Smooth muscle cell (in vitro differentiated cells): ENCODE measurements at regions not wholly inside any gene's neighbourhood (a gene's known extent, or its start where the extent isn't known, plus 50 kb on each side); places are given as distances from the start of the nearest gene placed in this dataset.

Source experiments
- DNase-seq: peaks from one replicate; lab custom pipeline; 2025; ENCODE audit not compliant: unreplicated experiment; lab: John Stamatoyannopoulos, UW
- H2AFZ ChIP-seq: fragments of 200-600 bp; sonication (generic); 2 replicates; pipeline ENCODE4 v1.6.0; 2016; ENCODE audit warnings: antibody characterized with exemption, low read depth, mild to moderate bottlenecking
- H3F3A ChIP-seq: fragments of 200-600 bp; sonication (generic); 2 replicates; pipeline ENCODE4 v1.6.0; 2017; ENCODE audit warnings: antibody characterized with exemption, low read depth
- H3K27ac ChIP-seq: fragments of 200-600 bp; sonication (generic); 2 replicates; pipeline ENCODE4 v1.5.1; 2016; ENCODE audit warnings: low read depth, mild to moderate bottlenecking
- H3K27me3 ChIP-seq: fragments of 200-600 bp; sonication (generic); 2 replicates; pipeline ENCODE4 v1.6.1; 2016; ENCODE audit warnings: low read depth, mild to moderate bottlenecking
- H3K36me3 ChIP-seq: fragments of 200-600 bp; sonication (generic); 2 replicates; pipeline ENCODE4 v1.5.1; 2016; ENCODE audit warnings: low read depth
- H3K4me1 ChIP-seq: fragments of 200-600 bp; sonication (generic); 2 replicates; pipeline ENCODE4 v1.5.1; 2016; ENCODE audit warnings: low read depth
- H3K4me2 ChIP-seq: fragments of 200-600 bp; sonication (generic); 2 replicates; pipeline ENCODE4 v1.6.0; 2016; ENCODE audit warnings: mild to moderate bottlenecking
- H3K4me3 ChIP-seq: fragments of 200-600 bp; sonication (generic); 2 replicates; pipeline ENCODE4 v1.5.1; 2016; ENCODE audit warnings: mild to moderate bottlenecking
- H3K79me2 ChIP-seq: fragments of 200-600 bp; sonication (generic); 2 replicates; pipeline ENCODE4 v1.6.0; 2016; ENCODE audit warnings: low read depth, mild to moderate bottlenecking
- H3K9ac ChIP-seq: fragments of 200-600 bp; sonication (generic); 2 replicates; pipeline ENCODE4 v1.6.0; 2016; ENCODE audit warnings: low read depth
- H3K9me3 ChIP-seq: fragments of 200-600 bp; sonication (generic); replicated peaks from 2 replicates; pipeline ENCODE4 v1.5.1; 2016; ENCODE audit warnings: low read depth
- H4K20me1 ChIP-seq: fragments of 200-600 bp; sonication (generic); 2 replicates; pipeline ENCODE4 v1.6.0; 2016; ENCODE audit warnings: low read depth
- WGBS: methylation state at CpG from one replicate; pipeline ENCODE4 v1.1.7; 2016; ENCODE audit warnings: low lambda C conversion rate; 5-methylcytosine and 5-hydroxymethylcytosine counted together
- TF ChIP-seq, protein P1 (sequence below): fragments of 200-600 bp; sonication (generic); IDR thresholded peaks from 2 replicates; pipeline ENCODE4 v1.5.1; 2017; ENCODE audit warnings: borderline replicate concordance, mild to moderate bottlenecking, antibody characterized with exemption; ENCODE audit not compliant: insufficient read depth, poor library complexity, severe bottlenecking

DNA sequence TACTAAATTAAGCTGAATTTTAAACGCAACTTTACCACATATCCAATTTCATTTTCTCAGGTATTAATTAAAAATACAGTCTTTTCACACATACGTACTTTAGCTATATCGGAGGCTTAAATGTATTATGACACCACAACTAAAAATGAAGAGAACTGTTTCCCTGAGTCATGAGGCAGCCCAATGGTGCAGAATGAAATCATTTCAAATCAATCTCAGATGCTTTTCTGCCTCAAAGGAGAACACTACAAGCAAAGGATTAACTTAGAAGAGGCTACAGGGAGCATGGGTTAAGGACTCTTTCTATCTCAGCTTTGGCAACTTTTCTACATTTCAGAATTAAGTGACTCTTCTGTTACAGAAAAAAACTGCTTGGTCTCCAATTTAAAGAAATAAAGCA, 516.3 kb upstream of the HTR2A start:
- no peaks in the 10 kb centered on the region for H3K36me3 ChIP-seq
- H3K9me3 ChIP-seq: no peaks in the 10 kb centered on the region
- H2AFZ ChIP-seq: no peak overlapping the region
- H4K20me1 ChIP-seq: no peaks in the 10 kb centered on the region
- H3K4me2 ChIP-seq: peak overlapping the region; percentile 61
- no peak for DNase-seq
- H3F3A ChIP-seq: peaks cover 13% of the 10 kb centered on the region
- TF ChIP-seq, protein P1, sequence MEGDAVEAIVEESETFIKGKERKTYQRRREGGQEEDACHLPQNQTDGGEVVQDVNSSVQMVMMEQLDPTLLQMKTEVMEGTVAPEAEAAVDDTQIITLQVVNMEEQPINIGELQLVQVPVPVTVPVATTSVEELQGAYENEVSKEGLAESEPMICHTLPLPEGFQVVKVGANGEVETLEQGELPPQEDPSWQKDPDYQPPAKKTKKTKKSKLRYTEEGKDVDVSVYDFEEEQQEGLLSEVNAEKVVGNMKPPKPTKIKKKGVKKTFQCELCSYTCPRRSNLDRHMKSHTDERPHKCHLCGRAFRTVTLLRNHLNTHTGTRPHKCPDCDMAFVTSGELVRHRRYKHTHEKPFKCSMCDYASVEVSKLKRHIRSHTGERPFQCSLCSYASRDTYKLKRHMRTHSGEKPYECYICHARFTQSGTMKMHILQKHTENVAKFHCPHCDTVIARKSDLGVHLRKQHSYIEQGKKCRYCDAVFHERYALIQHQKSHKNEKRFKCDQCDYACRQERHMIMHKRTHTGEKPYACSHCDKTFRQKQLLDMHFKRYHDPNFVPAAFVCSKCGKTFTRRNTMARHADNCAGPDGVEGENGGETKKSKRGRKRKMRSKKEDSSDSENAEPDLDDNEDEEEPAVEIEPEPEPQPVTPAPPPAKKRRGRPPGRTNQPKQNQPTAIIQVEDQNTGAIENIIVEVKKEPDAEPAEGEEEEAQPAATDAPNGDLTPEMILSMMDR: no peak
- peaks cover 10% of the 10 kb centered on the region for H3K4me1 ChIP-seq
- 40% methylated on average over 3 of the region's 3 CpGs for WGBS
- no peaks in the 10 kb centered on the region for H3K27me3 ChIP-seq
- H3K9ac ChIP-seq: no peak overlapping the region
- peak overlapping the region; percentile 3 for H3K4me3 ChIP-seq
- no peaks in the 10 kb centered on the region for H3K79me2 ChIP-seq
- H3K27ac ChIP-seq: peak overlapping the region; percentile 75

DNA sequence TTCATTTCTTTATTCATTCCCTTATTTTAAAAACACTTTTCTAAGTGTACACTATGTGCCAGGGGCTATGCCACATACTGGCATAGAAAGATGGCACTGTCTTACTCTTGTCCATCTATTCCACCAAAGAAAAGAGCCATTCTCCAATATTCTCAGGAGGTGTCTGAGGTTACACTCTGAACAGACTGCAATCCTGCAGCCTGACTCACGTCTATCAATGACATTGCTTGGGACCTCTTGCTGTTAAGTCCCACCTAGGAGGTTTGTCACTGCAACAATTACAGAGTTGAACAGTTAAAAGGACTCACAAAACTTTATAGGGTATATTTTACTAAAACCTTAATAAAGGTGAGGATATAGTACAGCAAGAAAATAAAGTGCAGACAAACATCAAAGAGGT, 512.9 kb upstream of the HTR2A start:
- H3K9me3 ChIP-seq: no peaks in the 10 kb centered on the region
- no peaks in the 10 kb centered on the region for H3K27me3 ChIP-seq
- no peaks in the 10 kb centered on the region for H4K20me1 ChIP-seq
- no peak overlapping the region for H3K4me2 ChIP-seq
- peaks cover 7% of the 10 kb centered on the region for H3F3A ChIP-seq
- 68% methylated on average over 1 of the region's 1 CpG for WGBS
- H3K4me3 ChIP-seq: no peak overlapping the region
- H2AFZ ChIP-seq: no peak overlapping the region
- peaks cover 10% of the 10 kb centered on the region for H3K4me1 ChIP-seq
- no peaks in the 10 kb centered on the region for H3K36me3 ChIP-seq
- TF ChIP-seq, protein P1: no peak
- no peaks in the 10 kb centered on the region for H3K79me2 ChIP-seq
- H3K9ac ChIP-seq: no peak overlapping the region
- no peak for DNase-seq
- no peak overlapping the region for H3K27ac ChIP-seq

DNA sequence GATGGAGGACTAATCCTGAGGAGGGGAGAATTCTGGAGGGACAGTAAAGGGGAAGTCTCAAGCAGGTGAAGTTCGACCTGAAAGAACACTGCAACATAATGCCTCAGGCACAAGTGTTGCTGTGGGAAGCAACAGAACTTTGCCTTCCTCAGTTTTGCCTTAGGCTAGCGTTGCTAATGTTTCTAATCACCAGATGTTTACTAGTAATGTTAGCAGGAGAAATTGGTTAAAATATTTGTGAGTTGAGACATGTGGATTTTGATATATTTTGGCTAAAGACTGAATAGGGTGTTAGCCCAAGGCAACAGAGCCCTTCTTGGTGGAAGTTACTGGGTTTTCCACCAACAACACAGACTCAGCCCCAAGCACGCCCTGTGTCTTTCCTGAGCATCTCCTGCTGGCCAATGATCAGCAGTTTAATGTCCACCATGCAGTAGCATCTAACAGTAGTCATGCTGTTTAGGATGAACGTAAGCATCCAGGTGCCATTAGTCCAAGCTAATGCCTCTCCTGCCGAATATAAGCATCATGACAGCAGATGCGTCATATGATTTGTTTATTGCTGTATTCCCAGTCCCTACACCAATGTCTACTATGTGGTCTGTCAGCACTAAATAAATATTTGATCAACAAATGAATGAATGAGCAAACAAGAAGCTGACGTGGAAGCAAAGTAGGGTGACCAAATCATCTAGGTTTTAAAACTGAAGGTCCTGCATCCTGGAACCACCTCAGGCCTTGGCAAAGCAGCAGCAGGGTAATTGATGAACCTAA, 511.9 kb upstream of the HTR2A start:
- Histone ChIP-seq H3K4me1 (peaks cover 10% of the 10 kb centered on the region), H4K20me1 (no peaks in the 10 kb centered on the region), H2AFZ (no peak overlapping the region), H3K4me2 (no peak overlapping the region), H3K27ac (no peak overlapping the region), H3K9ac (no peak overlapping the region), H3K36me3 (no peaks in the 10 kb centered on the region), H3K9me3 (no peaks in the 10 kb centered on the region), H3K79me2 (no peaks in the 10 kb centered on the region), H3F3A (no peaks in the 10 kb centered on the region), H3K27me3 (no peaks in the 10 kb centered on the region), H3K4me3 (no peak overlapping the region)
- WGBS: 93% methylated on average over 7 of the region's 7 CpGs
- TF ChIP-seq, protein P1: no peak
- no peak for DNase-seq

DNA sequence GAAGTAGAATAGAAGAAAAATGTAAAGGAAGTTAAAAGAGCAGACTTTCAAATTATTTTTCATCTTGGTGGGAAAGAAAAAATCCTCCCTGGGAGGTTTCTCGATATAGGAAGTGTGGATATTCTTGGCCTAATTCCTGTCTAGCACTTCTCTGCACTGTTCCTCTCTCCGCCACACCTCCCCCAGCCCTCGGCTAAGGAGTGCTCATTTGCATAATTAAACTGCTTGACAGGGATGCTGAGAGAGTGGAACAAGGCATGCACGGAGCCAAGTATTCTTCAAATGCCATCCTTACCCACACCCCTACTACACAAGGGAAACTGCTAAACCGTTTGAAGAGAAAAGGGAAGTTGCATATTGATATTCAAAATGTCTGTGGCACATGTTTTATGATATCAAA, 511.0 kb upstream of the HTR2A start:
- Histone ChIP-seq H3K27me3 (no peaks in the 10 kb centered on the region), H3K27ac (no peak overlapping the region), H3K9ac (no peak overlapping the region), H4K20me1 (no peaks in the 10 kb centered on the region), H3K79me2 (no peaks in the 10 kb centered on the region), H3K4me2 (no peak overlapping the region), H3F3A (no peaks in the 10 kb centered on the region), H3K4me1 (peaks cover 3% of the 10 kb centered on the region), H3K4me3 (no peak overlapping the region), H3K9me3 (no peaks in the 10 kb centered on the region), H2AFZ (no peak overlapping the region), H3K36me3 (no peaks in the 10 kb centered on the region)
- TF ChIP-seq, protein P1: no peak
- 69% methylated on average over 5 of the region's 5 CpGs for WGBS
- DNase-seq: no peak
